ENCODE measurements at regions not wholly inside any gene's neighbourhood (a gene's known extent, or its start where the extent isn't known, plus 50 kb on each side); places are given as distances from the start of the nearest gene placed in this dataset.
"Not testable (repeated sequence)": the region's sequence is repeated elsewhere in the genome, so short reads cannot be mapped to it uniquely, and the experiment has no call there.

- no peak for DNase-seq (ENCODE audit: low read depth, low spot score)
Observed at GRCh38 chr22:49395617-49396016, 432.1 kb downstream of the BRD1 start.

GRCh38 chr22:49395062-49395461 is 432.6 kb downstream of the BRD1 start:
- DNase-seq (ENCODE audit: low read depth, low spot score): not testable (repeated sequence)

DNA sequence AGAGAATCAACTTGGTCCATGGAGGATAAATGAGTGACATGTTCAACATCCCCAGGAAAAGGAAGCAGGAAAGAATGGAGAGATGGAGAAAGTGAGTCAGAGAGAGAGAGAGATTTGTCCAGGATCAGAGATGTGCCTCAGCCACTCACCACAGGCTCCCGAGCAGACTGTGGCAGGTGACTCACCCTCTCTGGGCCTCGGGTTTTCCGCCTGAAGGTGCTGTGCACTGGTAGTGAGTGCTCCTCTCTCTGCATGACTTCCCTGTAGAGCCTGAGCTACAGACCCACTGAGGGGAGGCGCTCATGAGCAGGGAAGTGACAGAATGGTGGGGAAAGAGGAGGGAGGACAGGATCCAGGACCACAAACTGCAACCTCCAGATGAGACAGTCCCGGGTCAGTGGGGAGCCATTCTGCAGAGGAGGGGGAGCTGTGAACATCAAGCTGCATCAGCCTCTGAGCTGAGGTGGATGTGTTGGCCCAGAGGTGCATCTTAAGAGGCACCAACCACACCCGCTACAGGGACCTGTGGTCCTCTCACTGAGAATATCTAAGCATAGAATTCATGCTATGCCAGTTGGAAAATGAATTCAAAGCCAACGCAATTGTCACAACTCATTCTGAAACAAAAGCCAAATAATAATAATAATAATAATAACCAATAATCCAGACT is 433.4 kb downstream of the BRD1 start:
- no peak for DNase-seq (ENCODE audit: low read depth, low spot score)

DNA sequence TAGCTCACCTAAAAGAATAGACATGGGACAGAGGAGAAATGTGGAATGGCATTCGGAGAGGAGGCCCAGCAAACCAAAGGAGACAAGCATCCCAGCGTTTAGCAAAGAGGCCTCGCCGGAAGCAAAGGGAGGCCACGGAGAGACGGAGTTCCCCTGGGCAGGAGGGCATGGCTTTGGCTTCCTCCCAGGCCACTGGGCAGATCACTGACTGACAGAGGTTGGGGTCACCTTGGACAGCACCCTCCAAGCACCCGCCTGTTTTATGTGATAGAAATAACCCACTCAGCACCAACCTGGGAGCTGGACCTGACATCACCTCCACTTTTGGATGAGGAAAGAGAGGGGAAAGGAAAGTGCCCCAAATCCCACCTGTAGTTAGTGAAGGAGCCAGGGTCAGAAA is 434.1 kb downstream of the BRD1 start:
- DNase-seq (ENCODE audit: low read depth, low spot score): no peak

GRCh38 chr22:49392841-49393510 is 434.7 kb downstream of the BRD1 start:
- DNase-seq (ENCODE audit: low read depth, low spot score): no peak

GRCh38 chr22:49392247-49392646 is 435.4 kb downstream of the BRD1 start:
- no peak for DNase-seq (ENCODE audit: low read depth, low spot score)

DNA sequence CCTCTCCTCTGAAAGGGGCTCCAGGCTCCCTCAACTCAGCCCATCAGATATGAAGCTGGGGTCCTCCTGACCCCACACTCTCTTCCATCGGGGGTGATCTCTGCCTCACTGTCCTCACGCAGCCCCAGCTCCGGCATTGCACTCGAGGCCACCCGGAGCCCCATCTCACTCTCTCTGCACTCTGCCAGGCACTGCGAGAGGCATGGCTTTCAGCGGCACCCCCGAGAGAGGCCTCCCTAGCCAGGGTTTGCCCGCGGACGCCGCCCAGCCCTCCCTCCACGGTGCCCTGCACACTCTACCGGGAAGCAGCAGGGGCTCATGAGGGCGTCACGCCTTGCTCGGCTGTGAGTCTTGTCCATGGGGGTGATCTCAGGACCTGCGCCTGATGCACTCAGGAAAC is 436.2 kb downstream of the BRD1 start:
- no peak for DNase-seq (ENCODE audit: low read depth, low spot score)

DNA sequence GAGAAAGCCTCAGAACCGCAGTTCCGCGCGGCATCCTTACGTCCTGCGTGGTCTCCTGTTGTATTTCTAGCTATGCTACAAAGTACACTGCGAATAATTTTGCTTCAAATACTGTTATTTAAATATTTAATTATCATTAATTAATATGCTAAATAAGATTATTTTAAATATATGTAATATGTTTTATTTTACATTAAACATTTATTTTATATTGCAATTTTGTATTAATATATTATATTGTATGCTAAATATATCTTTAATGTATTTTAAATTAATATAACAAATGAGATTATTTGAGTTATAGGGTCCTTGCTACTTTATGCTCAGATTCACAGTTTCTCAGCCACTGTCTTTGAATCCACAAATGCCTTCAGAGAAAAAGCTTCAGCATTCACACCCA is 436.7 kb downstream of the BRD1 start:
- DNase-seq (ENCODE audit: low read depth, low spot score): no peak

- not testable (repeated sequence) for DNase-seq (ENCODE audit: low read depth, low spot score)
Observed at GRCh38 chr22:49383909-49384308, 443.8 kb downstream of the BRD1 start.

DNA sequence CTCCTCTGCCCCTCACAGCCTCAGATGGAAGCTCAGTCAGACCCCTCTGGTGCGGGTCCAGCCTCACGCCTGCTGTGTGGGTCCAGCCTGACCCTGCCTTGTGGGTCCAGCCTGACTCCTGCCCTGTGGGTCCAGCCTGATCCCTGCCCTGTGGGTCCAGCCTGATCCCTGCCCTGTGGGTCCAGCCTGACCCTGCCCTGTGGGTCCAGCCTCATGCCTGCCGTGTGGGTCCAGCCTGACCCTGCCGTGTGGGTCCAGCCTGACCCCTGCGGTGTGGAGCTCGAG is 445.3 kb downstream of the BRD1 start:
- DNase-seq (ENCODE audit: low read depth, low spot score): no peak

- DNase-seq (ENCODE audit: low read depth, low spot score): no peak
Observed at GRCh38 chr22:49381595-49382450, 445.9 kb downstream of the BRD1 start.

DNA sequence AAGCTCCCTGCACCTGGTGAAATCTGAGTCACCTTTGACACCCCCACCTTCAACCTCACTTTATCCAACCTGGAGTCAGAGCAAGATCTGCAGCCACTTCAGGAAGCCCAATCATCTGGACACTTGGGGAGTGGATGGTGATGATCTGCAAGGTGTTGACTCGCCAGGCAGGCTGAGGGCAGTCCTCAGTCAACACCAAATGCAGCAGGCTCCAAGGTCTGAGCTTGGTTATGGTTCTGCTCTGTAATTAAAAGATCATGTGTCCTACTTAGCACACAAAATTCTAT is 446.9 kb downstream of the BRD1 start:
- DNase-seq (ENCODE audit: low read depth, low spot score): no peak

DNA sequence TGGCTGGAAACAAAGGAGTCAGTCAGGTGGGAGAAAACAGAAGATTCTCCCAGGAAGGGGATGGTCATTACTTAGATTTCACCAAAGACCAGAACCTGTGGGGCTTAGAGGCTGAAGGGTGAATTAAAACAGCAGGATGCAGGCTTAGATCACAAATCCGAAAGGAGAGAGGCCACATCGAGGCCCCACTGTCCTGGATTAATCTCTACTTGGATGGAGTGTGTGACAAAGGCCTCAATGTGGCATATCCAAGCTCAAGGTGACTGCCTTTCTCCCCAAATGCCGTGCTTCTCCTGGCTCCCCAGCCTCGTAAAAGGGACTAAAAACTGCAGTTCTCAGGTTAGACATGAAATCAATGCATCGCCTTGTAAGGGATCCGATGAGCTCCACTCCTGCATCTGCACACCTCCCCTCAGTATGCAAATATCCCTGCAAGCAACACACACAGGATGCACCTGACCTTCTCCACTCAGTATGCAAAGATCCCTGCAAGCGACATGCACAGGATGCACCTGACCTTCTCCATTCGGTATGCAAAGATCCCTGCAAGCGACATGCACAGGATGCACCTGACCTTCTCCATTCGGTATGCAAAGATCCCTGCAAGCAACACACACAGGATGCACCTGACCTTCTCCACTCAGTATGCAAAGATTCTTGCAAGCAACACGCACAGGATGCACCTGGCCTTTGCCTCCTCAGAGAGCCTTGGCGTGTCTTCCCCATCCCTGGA is 447.4 kb downstream of the BRD1 start:
- DNase-seq (ENCODE audit: low read depth, low spot score): no peak

DNA sequence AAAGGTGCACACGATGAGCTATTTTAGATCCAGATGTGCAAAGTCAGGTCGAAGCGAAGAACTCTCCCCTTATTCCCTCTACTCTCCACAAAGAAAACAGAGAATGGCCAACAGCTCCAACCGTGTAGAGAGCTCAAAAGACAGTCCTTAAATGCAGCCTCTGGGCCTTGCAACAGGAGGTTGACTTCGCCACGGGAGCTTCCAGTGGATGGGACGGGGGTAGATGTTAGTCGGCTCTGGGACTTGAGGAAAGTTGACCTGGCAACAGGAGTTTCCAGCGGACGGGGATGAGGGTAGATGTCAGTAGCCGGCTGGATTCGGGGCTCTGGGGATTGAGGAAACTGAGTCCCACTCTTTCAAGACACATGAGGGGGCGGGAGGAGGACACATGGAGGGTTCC is 450.4 kb downstream of the BRD1 start:
- DNase-seq (ENCODE audit: low read depth, low spot score): no peak

- DNase-seq (ENCODE audit: low read depth, low spot score): no peak
Observed at GRCh38 chr22:49373801-49374226, 453.9 kb downstream of the BRD1 start.

DNA sequence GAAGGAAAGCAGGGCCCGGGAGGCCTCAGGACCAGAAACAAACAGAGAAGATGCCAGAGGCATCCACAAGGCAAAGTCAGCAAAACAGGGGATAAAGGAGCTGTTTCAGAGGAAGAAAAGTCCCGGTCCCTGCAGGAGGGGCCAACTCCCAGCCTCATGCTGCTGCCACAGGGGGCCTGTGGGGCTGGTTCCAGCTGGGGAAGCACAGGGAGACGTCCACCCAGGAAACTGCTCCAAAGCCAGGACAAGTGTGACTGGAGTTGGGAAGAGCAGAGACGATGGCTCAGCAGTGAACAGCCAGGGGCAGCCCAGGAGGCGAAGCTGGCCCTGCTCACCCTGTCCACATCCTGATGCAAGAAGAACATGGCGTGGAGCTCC is 454.4 kb downstream of the BRD1 start:
- no peak for DNase-seq (ENCODE audit: low read depth, low spot score)

- DNase-seq (ENCODE audit: low read depth, low spot score): no peak
Observed at GRCh38 chr22:49372530-49373288, 455.0 kb downstream of the BRD1 start.

- DNase-seq (ENCODE audit: low read depth, low spot score): no peak
Observed at GRCh38 chr22:49372111-49372529, 455.6 kb downstream of the BRD1 start.

GRCh38 chr22:49371325-49372110 is 456.2 kb downstream of the BRD1 start:
- DNase-seq (ENCODE audit: low read depth, low spot score): no peak

DNA sequence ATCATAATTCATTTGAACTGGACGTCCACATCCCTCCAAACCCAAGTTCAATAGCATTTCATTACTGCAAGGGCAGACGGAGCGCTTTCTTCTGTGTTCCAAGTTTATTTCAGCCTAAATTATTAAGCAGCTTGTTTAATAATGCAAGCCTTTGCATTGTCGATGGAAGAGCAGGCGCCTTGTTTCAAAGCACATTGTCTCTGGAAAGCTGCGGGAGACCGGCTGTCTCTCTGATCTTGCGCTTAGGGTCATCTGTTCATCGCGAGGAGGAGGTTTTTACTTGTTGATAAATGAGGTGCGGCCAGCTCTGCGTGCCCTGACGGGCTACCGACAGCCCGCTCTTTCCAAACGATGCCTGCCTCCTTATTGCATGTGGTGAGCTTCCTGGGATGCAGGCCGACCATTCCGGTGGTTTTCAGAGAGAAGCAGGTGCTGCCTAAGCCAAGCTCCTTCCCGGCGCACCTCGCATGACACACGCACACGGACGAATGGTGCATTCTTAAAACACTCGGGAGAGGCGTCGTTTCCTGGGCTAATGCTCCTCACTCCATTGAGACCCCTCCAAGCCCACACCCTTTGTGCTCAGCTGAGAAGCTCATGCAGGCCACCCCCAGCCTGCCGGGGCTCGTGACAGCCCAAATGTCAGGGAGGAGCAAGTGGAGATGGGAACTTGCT is 456.9 kb downstream of the BRD1 start:
- DNase-seq (ENCODE audit: low read depth, low spot score): no peak
